SK-N-SH (cell line): ENCODE measurements at regions not wholly inside any gene's neighbourhood (a gene's known extent, or its start where the extent isn't known, plus 50 kb on each side); places are given as distances from the start of the nearest gene placed in this dataset.
A peak's percentile ranks its signal among the peaks of the same experiment; 100 is the strongest.

Experiments
- CTCF ChIA-PET: fragments of 300-600, 350-600 bp; formaldehyde crosslinking; extraction: SDS; loops from one replicate; lab custom pipeline; 2021; lab: Yijun Ruan, JAX
- POLR2A ChIA-PET: fragments of 350-600 bp; sonication (Branson Sonifier 250); formaldehyde crosslinking; extraction: SDS; loops from one replicate; lab custom pipeline; 2020; ENCODE audit warnings: antibody characterized with exemption, inconsistent platforms; lab: Yijun Ruan, JAX
- DNase-seq: peaks from one replicate; pipeline ENCODE4 v3.0.0; 2012
- H2AFZ ChIP-seq: fragments of 200-600 bp; sonication (generic); 2 replicates; pipeline ENCODE4 v1.8.1; 2016; ENCODE audit warnings: antibody characterized with exemption, mild to moderate bottlenecking, low read depth
- H3F3A ChIP-seq: fragments of 200-600 bp; sonication (generic); replicated peaks from 2 replicates; pipeline ENCODE3; 2016; ENCODE audit warnings: antibody characterized with exemption, mild to moderate bottlenecking; ENCODE audit not compliant: insufficient read depth
- H3K27ac ChIP-seq, 2 experiments: fragments of 200-500 bp in 1 of 2; fragments of 200-600 bp in 1 of 2; sonication (Bioruptor generic) in 1 of 2; sonication (generic), shearing (Covaris generic) in 1 of 2; 2 replicates each; pipeline versions ENCODE4 v1.5.1 to v1.6.1; 2014 to 2016; ENCODE audit warnings: low read depth in 2 of 2, inconsistent platforms in 1 of 2, low read length in 1 of 2, mild to moderate bottlenecking in 1 of 2, mixed read lengths in 1 of 2
- H3K27me3 ChIP-seq: fragments of 200-600 bp; sonication (generic), shearing (Covaris generic); 2 replicates; pipeline ENCODE4 v1.6.1; 2016; ENCODE audit warnings: mixed run types; ENCODE audit not compliant: insufficient read depth
- H3K36me3 ChIP-seq, 2 experiments: fragments of 200-500 bp in 1 of 2; fragments of 200-600 bp in 1 of 2; sonication (Bioruptor generic) in 1 of 2; sonication (generic) in 1 of 2; replicated peaks in 1 of 2; 2 replicates each; pipeline versions ENCODE3 to v1.5.1; 2014 to 2016; ENCODE audit warnings: low read length in 1 of 2, mild to moderate bottlenecking in 1 of 2; ENCODE audit not compliant: insufficient read depth in 2 of 2, control insufficient read depth in 1 of 2
- H3K4me1 ChIP-seq, 2 experiments: fragments of 200-500 bp in 1 of 2; fragments of 200-600 bp in 1 of 2; sonication (Bioruptor generic) in 1 of 2; sonication (generic), shearing (Covaris generic) in 1 of 2; 2 replicates each; pipeline versions ENCODE4 v1.5.1 to v1.6.1; 2014 to 2016; ENCODE audit warnings: low read depth in 1 of 2, low read length in 1 of 2, mixed run types in 1 of 2; ENCODE audit not compliant: insufficient read depth in 2 of 2, control insufficient read depth in 1 of 2
- H3K4me2 ChIP-seq: fragments of 200-600 bp; sonication (generic), shearing (Covaris generic); 2 replicates; pipeline ENCODE4 v1.6.1; 2017; ENCODE audit warnings: mixed run types
- H3K4me3 ChIP-seq, 2 experiments: fragments of 200-500 bp in 1 of 2; fragments of 200-600 bp in 1 of 2; sonication (Bioruptor generic) in 1 of 2; sonication (generic), shearing (Covaris generic) in 1 of 2; 2 replicates each; pipeline versions ENCODE4 v1.5.1 to v1.8.1; 2014 to 2016; ENCODE audit warnings: low read depth in 2 of 2, inconsistent platforms in 1 of 2, low read length in 1 of 2, mild to moderate bottlenecking in 1 of 2, mixed read lengths in 1 of 2, moderate library complexity in 1 of 2
- H3K79me2 ChIP-seq: fragments of 200-600 bp; sonication (generic); 2 replicates; pipeline ENCODE4 v1.8.1; 2017; ENCODE audit warnings: mild to moderate bottlenecking; ENCODE audit not compliant: insufficient read depth
- H3K9ac ChIP-seq: fragments of 200-600 bp; sonication (generic); 2 replicates; pipeline ENCODE4 v1.6.1; 2017; ENCODE audit warnings: mixed run types
- H3K9me2 ChIP-seq: fragments of 200-600 bp; sonication (generic); 2 replicates; pipeline ENCODE4 v1.6.1; 2017; ENCODE audit warnings: mixed run types
- H3K9me3 ChIP-seq: fragments of 200-600 bp; sonication (generic); 2 replicates; pipeline ENCODE4 v1.6.1; 2017; ENCODE audit warnings: mixed run types, mild to moderate bottlenecking, moderate library complexity
- H4K20me1 ChIP-seq: fragments of 200-600 bp; sonication (generic); 2 replicates; pipeline ENCODE4 v1.6.1; 2017; ENCODE audit warnings: mild to moderate bottlenecking, mixed run types; ENCODE audit not compliant: insufficient read depth
- CTCF ChIP-seq: fragments of 200-600 bp; sonication (generic); IDR thresholded peaks from 2 replicates; pipeline ENCODE4 v1.6.1; 2017; ENCODE audit warnings: antibody characterized with exemption, mild to moderate bottlenecking, moderate library complexity
- ELF1 ChIP-seq: IDR thresholded peaks from 2 replicates; pipeline ENCODE4 v1.4.0; 2012
- EP300 ChIP-seq, 2 experiments: IDR thresholded peaks; 2 replicates each; pipeline versions ENCODE4 v1.4.0 to v1.6.1; 2012; ENCODE audit warnings: borderline replicate concordance in 1 of 2, low read depth in 1 of 2, low read length in 1 of 2
- EZH2phosphoT487 ChIP-seq: fragments of 200-600 bp; sonication (generic); IDR thresholded peaks from 2 replicates; pipeline ENCODE4 v1.6.1; 2017; ENCODE audit warnings: low read depth, mixed run types, mild to moderate bottlenecking, antibody characterized with exemption, moderate library complexity, borderline replicate concordance
- FOXJ3 ChIP-seq: sonication (generic); formaldehyde crosslinking; IDR thresholded peaks from 2 replicates; pipeline ENCODE4 v1.5.1; 2020; ENCODE audit warnings: mild to moderate bottlenecking, missing genetic modification reagents
- FOXM1 ChIP-seq: IDR thresholded peaks from 2 replicates; pipeline ENCODE4 v1.4.0; 2012; ENCODE audit warnings: low read depth, mild to moderate bottlenecking
- GATA2 ChIP-seq: sonication (generic); formaldehyde crosslinking; IDR thresholded peaks from 2 replicates; pipeline ENCODE4 v1.5.0; 2020; ENCODE audit warnings: mild to moderate bottlenecking, missing genetic modification reagents
- JUND ChIP-seq: IDR thresholded peaks from 2 replicates; pipeline ENCODE4 v1.4.0; 2012
- MEF2A ChIP-seq: IDR thresholded peaks from 2 replicates; pipeline ENCODE4 v1.4.0; 2012; ENCODE audit warnings: low read depth, borderline replicate concordance
- PBX3 ChIP-seq: IDR thresholded peaks from 2 replicates; pipeline ENCODE4; 2012
- POLR2AphosphoS5 ChIP-seq: IDR thresholded peaks from 2 replicates; pipeline ENCODE4 v1.6.1; 2012; ENCODE audit warnings: low read depth, low read length
- RCOR1 ChIP-seq: fragments of 150-350 bp; IDR thresholded peaks from 2 replicates; pipeline ENCODE4 v1.6.1; 2017; ENCODE audit warnings: antibody characterized with exemption, low read length
- SIN3A ChIP-seq: IDR thresholded peaks from 2 replicates; pipeline ENCODE4 v1.6.1; 2012; ENCODE audit warnings: low read depth, mild to moderate bottlenecking, low read length, moderate library complexity, borderline replicate concordance
- SMC3 ChIP-seq: IDR thresholded peaks from 2 replicates; pipeline ENCODE4 v1.6.1; 2012; ENCODE audit warnings: low read depth, low read length, improper control_type of control experiment
- TCF12 ChIP-seq: IDR thresholded peaks from 2 replicates; pipeline ENCODE4 v1.4.0; 2012
- TEAD4 ChIP-seq: IDR thresholded peaks from 2 replicates; pipeline ENCODE4 v1.4.0; 2012; ENCODE audit warnings: mild to moderate bottlenecking, borderline replicate concordance; ENCODE audit not compliant: insufficient read depth
- USF1 ChIP-seq: IDR thresholded peaks from 2 replicates; pipeline ENCODE4 v1.4.0; 2012; ENCODE audit warnings: low read depth, borderline replicate concordance
- USF2 ChIP-seq: fragments of 150-350 bp; IDR thresholded peaks from 2 replicates; pipeline ENCODE4 v1.6.1; 2017; ENCODE audit warnings: antibody characterized with exemption, low read length, low read depth, borderline replicate concordance
- whole genome bisulfite sequencing: methylation state at CpG from one replicate; pipeline ENCODE4 v1.1.6; 2017; ENCODE audit warnings: low lambda C conversion rate; 5-methylcytosine and 5-hydroxymethylcytosine counted together

GRCh38 chr2:55811048-55811447 lies 112.5 kb downstream of the EFEMP1 start:
- Histone ChIP-seq H3K36me3 (no peaks in the 10 kb centered on the region), H4K20me1 (no peaks in the 10 kb centered on the region), H3F3A (no peaks in the 10 kb centered on the region), H2AFZ (no peak overlapping the region), H3K9ac (no peak overlapping the region), H3K27ac (no peak overlapping the region), H3K27me3 (no peaks in the 10 kb centered on the region), H3K9me3 (no peaks in the 10 kb centered on the region), H3K4me1 (no peaks in the 10 kb centered on the region; a peak in 1 of 4 replicates), H3K4me2 (no peak overlapping the region), H3K4me3 (no peak overlapping the region), H3K79me2 (no peaks in the 10 kb centered on the region), H3K9me2 (no peaks in the 10 kb centered on the region)
- ChIA-PET CTCF (no interaction called here), POLR2A (no interaction called here)
- no peak for TF ChIP-seq ELF1
- no peak for TF ChIP-seq SMC3
- peak; percentile 30; the same call in 1 of the 2 replicates for TF ChIP-seq JUND
- TF ChIP-seq USF1 = no peak
- no peak for TF ChIP-seq EP300 (IDR thresholded peaks at IDR 0.05; ENCODE audit: borderline replicate concordance in 1 of 2, low read depth in 1 of 2, low read length in 1 of 2)
- no peak for TF ChIP-seq POLR2AphosphoS5
- no peak for TF ChIP-seq SIN3A
- TF ChIP-seq TCF12 = 0 out of 2 replicates have a peak, but pooled peaks have one; percentile 8
- DNase-seq = no peak

GRCh38 chr2:55810622-55811020 lies 113.0 kb downstream of the EFEMP1 start:
- TF ChIP-seq GATA2 (CRISPR knock-in tag) (no peak), TEAD4 (no peak), EZH2phosphoT487 (no peak), POLR2AphosphoS5 (no peak), RCOR1 (no peak)
- ChIA-PET CTCF (interaction anchor here (0.6 kb wide), 1 partner anchor 13 kb away, joined by 3 read pairs; no protein-coding TSS in a partner anchor), POLR2A (no interaction called here)
- no peak overlapping the region for H3K9ac ChIP-seq
- H3K36me3 ChIP-seq = no peaks in the 10 kb centered on the region
- H3K9me2 ChIP-seq = no peaks in the 10 kb centered on the region
- H2AFZ ChIP-seq = no peak overlapping the region
- H3K4me3 ChIP-seq = no peak overlapping the region
- no peak for DNase-seq
- no peaks in the 10 kb centered on the region for H3K27me3 ChIP-seq
- H3F3A ChIP-seq = no peaks in the 10 kb centered on the region
- H3K27ac ChIP-seq = no peak overlapping the region
- H3K9me3 ChIP-seq = no peaks in the 10 kb centered on the region
- no peak overlapping the region for H3K4me2 ChIP-seq
- WGBS = 53% methylated on average over 3 of the region's 3 CpGs
- H3K4me1 ChIP-seq = no peaks in the 10 kb centered on the region; a peak in 1 of 4 replicates
- H4K20me1 ChIP-seq = no peaks in the 10 kb centered on the region
- no peaks in the 10 kb centered on the region for H3K79me2 ChIP-seq

GRCh38 chr2:55809875-55810621 lies 113.5 kb downstream of the EFEMP1 start:
- DNase-seq = no peak
- no peak overlapping the region for H3K9ac ChIP-seq
- no peaks in the 10 kb centered on the region for H3K79me2 ChIP-seq
- 53% methylated on average over 7 of the region's 7 CpGs for WGBS
- no peak overlapping the region for H3K4me3 ChIP-seq
- no peaks in the 10 kb centered on the region for H3F3A ChIP-seq
- no peak overlapping the region for H3K27ac ChIP-seq
- H2AFZ ChIP-seq = no peak overlapping the region
- no peaks in the 10 kb centered on the region for H3K9me3 ChIP-seq
- no peaks in the 10 kb centered on the region for H3K27me3 ChIP-seq
- CTCF ChIA-PET = interaction anchor here (0.6 kb wide), 1 partner anchor 14 kb away, joined by 3 read pairs; no protein-coding TSS in a partner anchor
- H3K4me2 ChIP-seq = no peak overlapping the region
- H4K20me1 ChIP-seq = no peaks in the 10 kb centered on the region
- H3K36me3 ChIP-seq = no peaks in the 10 kb centered on the region
- H3K9me2 ChIP-seq = no peaks in the 10 kb centered on the region
- no peaks in the 10 kb centered on the region; a peak in 1 of 4 replicates for H3K4me1 ChIP-seq
- POLR2A ChIA-PET = no interaction called here
- TF ChIP-seq EP300 (IDR thresholded peaks at IDR 0.05; ENCODE audit: borderline replicate concordance in 1 of 2, low read depth in 1 of 2, low read length in 1 of 2) (no peak), PBX3 (no peak), CTCF (no peak), USF2 (no peak), RCOR1 (no peak), EZH2phosphoT487 (no peak), FOXM1 (no peak), TEAD4 (no peak), MEF2A (no peak), FOXJ3 (no peak)
